HepG2 (cell line): ENCODE measurements at regions not wholly inside any gene's neighbourhood (a gene's known extent, or its start where the extent isn't known, plus 50 kb on each side); places are given as distances from the start of the nearest gene placed in this dataset.

ENCODE experiments used
- ATAC-seq: fragments of 200-7000 bp; cut with Tn5 transposase; 3 replicates; pipeline ENCODE4 v1.9.1; 2020; ENCODE audit warnings: mild to moderate bottlenecking, moderate library complexity
- BruUV-seq: library from RNA; stranded (reverse); fragments of 400-500 nt; replicated peaks from 2 replicates; lab custom pipeline; 2021; lab: Mats Ljungman, UMichigan
- CTCF ChIA-PET: fragments of 300-600 bp; formaldehyde crosslinking; extraction: SDS; loops from one replicate; lab custom pipeline; 2021; ENCODE audit warnings: low total read pairs, inconsistent platforms, low intra/inter-chr PET ratio; lab: Yijun Ruan, JAX
- POLR2A ChIA-PET: fragments of 350-600 bp; sonication (Branson Sonifier 250); formaldehyde crosslinking; loops from one replicate; lab custom pipeline; 2020; ENCODE audit warnings: antibody characterized with exemption, inconsistent platforms; lab: Yijun Ruan, JAX
- DNase-seq: peaks from one replicate; pipeline ENCODE4 v3.0.0-alpha.2; 2015; ENCODE audit warnings: low spot score
- FAIRE-seq: peaks from 3 replicates; lab custom pipeline; 2011; peaks lifted over from hg19 to GRCh38; lab: Jason Lieb, UNC
- H2AFZ ChIP-seq: one replicate; pipeline ENCODE4 v1.6.1; 2011; ENCODE audit warnings: low read length, inconsistent platforms
- H3K27ac ChIP-seq: fragments of 300-600 bp; 3 replicates; pipeline ENCODE4 v1.8.0; 2011; ENCODE audit warnings: mixed run types, mild to moderate bottlenecking, mixed read lengths, low read length, inconsistent platforms; ENCODE audit not compliant: insufficient read depth; ENCODE audit errors: extremely low read length
- H3K27me3 ChIP-seq, 2 experiments: fragments of 200-600 bp in 1 of 2; 2 replicates in 1 of 2; 3 replicates in 1 of 2; pipeline versions ENCODE4 v1.6.0 to v1.8.0; 2011; ENCODE audit warnings: low read length in 2 of 2, mild to moderate bottlenecking in 2 of 2, moderate library complexity in 2 of 2, inconsistent platforms in 1 of 2; ENCODE audit not compliant: insufficient read depth in 2 of 2, control insufficient read depth in 1 of 2
- H3K36me3 ChIP-seq, 2 experiments: fragments of 200-600 bp in 1 of 2; replicated peaks in 1 of 2; 2 replicates in 1 of 2; 3 replicates in 1 of 2; pipeline versions ENCODE4 v1.5.1 to v1.8.0; 2011; ENCODE audit warnings: low read length in 2 of 2, inconsistent platforms in 1 of 2; ENCODE audit not compliant: insufficient read depth in 2 of 2, control insufficient read depth in 1 of 2
- H3K4me1 ChIP-seq: 2 replicates; pipeline ENCODE4 v1.5.1; 2012; ENCODE audit warnings: low read length, inconsistent platforms; ENCODE audit not compliant: insufficient read depth
- H3K4me2 ChIP-seq: 2 replicates; pipeline ENCODE4 v1.6.0; 2011; ENCODE audit warnings: low read depth, low read length, inconsistent platforms
- H3K4me3 ChIP-seq, 3 experiments: fragments of 200-600 bp in 1 of 3; sonication (generic), shearing (Covaris generic) in 1 of 3; replicated peaks in 1 of 3; 2 replicates each; pipeline ENCODE4 v1.5.1; 2011 to 2016; ENCODE audit warnings: low read length in 3 of 3, inconsistent platforms in 2 of 3, low read depth in 2 of 3, mild to moderate bottlenecking in 2 of 3, control low read depth in 1 of 3, mixed read lengths in 1 of 3; ENCODE audit not compliant: insufficient read depth in 1 of 3
- H3K79me2 ChIP-seq: one replicate; pipeline ENCODE4 v1.6.1; 2011; ENCODE audit warnings: low read length, inconsistent platforms; ENCODE audit not compliant: insufficient read depth
- H3K9ac ChIP-seq: 2 replicates; pipeline ENCODE4 v1.6.0; 2011; ENCODE audit warnings: mild to moderate bottlenecking, low read depth, low read length, inconsistent platforms; ENCODE audit not compliant: insufficient read depth
- H3K9me3 ChIP-seq: 2 replicates; pipeline ENCODE4 v1.5.1; 2012; ENCODE audit warnings: mild to moderate bottlenecking, low read length
- H4K20me1 ChIP-seq: 2 replicates; pipeline ENCODE4 v1.6.0; 2011; ENCODE audit warnings: inconsistent platforms, mild to moderate bottlenecking, low read length, moderate library complexity; ENCODE audit not compliant: insufficient read depth
- ETV6 ChIP-seq: sonication (generic); formaldehyde crosslinking; conservative IDR thresholded peaks from 2 replicates; pipeline ENCODE4 v1.4.0; 2020; ENCODE audit warnings: missing genetic modification reagents
- RAD51 ChIP-seq: fragments of 450-650 bp; IDR thresholded peaks from 2 replicates; pipeline ENCODE4 v1.6.1; 2016; ENCODE audit warnings: borderline replicate concordance
- SOX13 ChIP-seq, 3 experiments: fragments of 450-650 bp in 1 of 3; sonication (generic) in 1 of 3; formaldehyde crosslinking in 1 of 3; IDR thresholded peaks in 2 of 3; conservative IDR thresholded peaks in 1 of 3; 2 replicates each; pipeline versions ENCODE4 v1.5.0 to v1.6.1; 2016 to 2020; ENCODE audit warnings: antibody characterized with exemption in 1 of 3, mild to moderate bottlenecking in 1 of 3, missing compliant biosample characterization in 1 of 3, missing genetic modification reagents in 1 of 3, moderate library complexity in 1 of 3
- TBP ChIP-seq: sonication (generic); formaldehyde crosslinking; IDR thresholded peaks from 2 replicates; pipeline ENCODE4 v1.5.0; 2020; ENCODE audit warnings: missing genetic modification reagents
- TMF1 ChIP-seq: sonication (generic); formaldehyde crosslinking; IDR thresholded peaks from 2 replicates; pipeline ENCODE4 v1.8.1; 2022; ENCODE audit warnings: low read depth, missing genetic modification reagents
- ZBTB1 ChIP-seq: sonication (generic); formaldehyde crosslinking; IDR thresholded peaks from 2 replicates; pipeline ENCODE4 v1.4.0; 2020; ENCODE audit warnings: missing genetic modification reagents, borderline replicate concordance
- ZFP90 ChIP-seq: sonication (generic); formaldehyde crosslinking; IDR thresholded peaks from 2 replicates; pipeline ENCODE4 v1.8.0; 2022; ENCODE audit warnings: missing genetic modification reagents, mild to moderate bottlenecking, inconsistent platforms, borderline replicate concordance
- ZMYM2 ChIP-seq: sonication (generic); formaldehyde crosslinking; IDR thresholded peaks from 2 replicates; pipeline ENCODE4 v1.8.0; 2022; ENCODE audit warnings: mild to moderate bottlenecking, missing genetic modification reagents
- ZNF333 ChIP-seq: sonication (generic); formaldehyde crosslinking; IDR thresholded peaks from 2 replicates; pipeline ENCODE4 v1.4.0; 2020; ENCODE audit warnings: mild to moderate bottlenecking, missing genetic modification reagents, borderline replicate concordance
- ZNF451 ChIP-seq: sonication (generic); formaldehyde crosslinking; IDR thresholded peaks from 2 replicates; pipeline ENCODE4 v1.5.0; 2020; ENCODE audit warnings: mild to moderate bottlenecking, missing genetic modification reagents
- ZZZ3 ChIP-seq: sonication (generic); formaldehyde crosslinking; IDR thresholded peaks from 2 replicates; pipeline ENCODE4 v1.4.0; 2020; ENCODE audit warnings: missing genetic modification reagents, mild to moderate bottlenecking, borderline replicate concordance
- WGBS: methylation state at CpG from one replicate; pipeline ENCODE4 v1.1.6; 2017; ENCODE audit warnings: low lambda C conversion rate; 5-methylcytosine and 5-hydroxymethylcytosine counted together
- in situ Hi-C: cut with HindIII; loops from 2 replicates; pipeline ENCODE4 v1.10.0; 2017; ENCODE audit warnings: low pct_unique_long_range_greater_than_20kb; ENCODE audit not compliant: extremely low pct_ligation_motif_present
- intact Hi-C: fragments of 100-400 bp; cut with micrococcal nuclease; formaldehyde crosslinking; loops from one replicate; pipeline ENCODE4 v1.10.0; 2022; ENCODE audit not compliant: unreplicated experiment
- TF ChIP-seq, protein P1 (sequence below): sonication (generic); formaldehyde crosslinking; IDR thresholded peaks from 2 replicates; pipeline ENCODE4 v1.5.0; 2020; ENCODE audit warnings: mild to moderate bottlenecking, missing genetic modification reagents, borderline replicate concordance
- TF ChIP-seq, protein P2 (sequence below): sonication (generic); formaldehyde crosslinking; conservative IDR thresholded peaks from 2 replicates; pipeline ENCODE4 v1.4.0; 2020; ENCODE audit warnings: missing genetic modification reagents
- TF ChIP-seq, protein P3 (sequence below): sonication (generic); formaldehyde crosslinking; IDR thresholded peaks from 2 replicates; pipeline ENCODE4 v1.4.0; 2020; ENCODE audit warnings: missing genetic modification reagents
- TF ChIP-seq, protein P4 (sequence below): IDR thresholded peaks from 2 replicates; pipeline ENCODE4 v1.6.1; 2018; ENCODE audit warnings: missing genetic modification reagents

DNA sequence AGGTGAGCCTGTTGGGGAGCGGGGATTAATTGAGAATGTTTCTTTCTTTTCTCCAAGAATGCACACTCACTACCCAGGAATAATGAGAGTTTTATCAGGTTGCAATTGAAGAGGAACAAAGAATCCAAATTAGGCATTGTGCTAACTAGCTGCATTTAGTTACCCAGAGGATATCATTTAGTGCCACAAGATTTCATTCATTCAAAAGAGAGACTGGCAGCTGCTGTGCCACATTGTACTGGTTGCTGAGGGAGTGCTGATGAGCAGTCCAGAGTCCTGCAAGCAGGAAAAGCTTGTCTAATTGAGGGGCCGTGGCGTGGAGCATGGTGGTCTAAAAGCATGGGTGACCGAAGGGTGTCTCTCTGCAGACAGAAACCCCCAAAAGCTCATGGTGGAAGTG lies 97.6 kb downstream of the CTAGE1 start:
- Histone ChIP-seq H3K4me1 (no peaks in the 10 kb centered on the region), H3K36me3 (no peaks in the 10 kb centered on the region), H3K27ac (no peak overlapping the region), H3K4me3 (no peak overlapping the region), H2AFZ (no peak overlapping the region), H3K9me3 (no peaks in the 10 kb centered on the region), H3K27me3 (no peaks in the 10 kb centered on the region; a peak in 2 of 5 replicates), H3K9ac (no peak overlapping the region), H4K20me1 (no peaks in the 10 kb centered on the region), H3K79me2 (no peaks in the 10 kb centered on the region), H3K4me2 (no peak overlapping the region)
- intact Hi-C loops: no loop called here
- no peak for DNase-seq
- ChIA-PET CTCF (no interaction called here), POLR2A (no interaction called here)
- FAIRE-seq: no peak
- no peak for ATAC-seq
- no TSS peak for BruUV-seq
- in situ Hi-C loops: no loop called here
- WGBS: 41% methylated on average over 4 of the region's 4 CpGs
- no peak for TF ChIP-seq ZFP90 (CRISPR knock-in tag)
- TF ChIP-seq, protein P1, sequence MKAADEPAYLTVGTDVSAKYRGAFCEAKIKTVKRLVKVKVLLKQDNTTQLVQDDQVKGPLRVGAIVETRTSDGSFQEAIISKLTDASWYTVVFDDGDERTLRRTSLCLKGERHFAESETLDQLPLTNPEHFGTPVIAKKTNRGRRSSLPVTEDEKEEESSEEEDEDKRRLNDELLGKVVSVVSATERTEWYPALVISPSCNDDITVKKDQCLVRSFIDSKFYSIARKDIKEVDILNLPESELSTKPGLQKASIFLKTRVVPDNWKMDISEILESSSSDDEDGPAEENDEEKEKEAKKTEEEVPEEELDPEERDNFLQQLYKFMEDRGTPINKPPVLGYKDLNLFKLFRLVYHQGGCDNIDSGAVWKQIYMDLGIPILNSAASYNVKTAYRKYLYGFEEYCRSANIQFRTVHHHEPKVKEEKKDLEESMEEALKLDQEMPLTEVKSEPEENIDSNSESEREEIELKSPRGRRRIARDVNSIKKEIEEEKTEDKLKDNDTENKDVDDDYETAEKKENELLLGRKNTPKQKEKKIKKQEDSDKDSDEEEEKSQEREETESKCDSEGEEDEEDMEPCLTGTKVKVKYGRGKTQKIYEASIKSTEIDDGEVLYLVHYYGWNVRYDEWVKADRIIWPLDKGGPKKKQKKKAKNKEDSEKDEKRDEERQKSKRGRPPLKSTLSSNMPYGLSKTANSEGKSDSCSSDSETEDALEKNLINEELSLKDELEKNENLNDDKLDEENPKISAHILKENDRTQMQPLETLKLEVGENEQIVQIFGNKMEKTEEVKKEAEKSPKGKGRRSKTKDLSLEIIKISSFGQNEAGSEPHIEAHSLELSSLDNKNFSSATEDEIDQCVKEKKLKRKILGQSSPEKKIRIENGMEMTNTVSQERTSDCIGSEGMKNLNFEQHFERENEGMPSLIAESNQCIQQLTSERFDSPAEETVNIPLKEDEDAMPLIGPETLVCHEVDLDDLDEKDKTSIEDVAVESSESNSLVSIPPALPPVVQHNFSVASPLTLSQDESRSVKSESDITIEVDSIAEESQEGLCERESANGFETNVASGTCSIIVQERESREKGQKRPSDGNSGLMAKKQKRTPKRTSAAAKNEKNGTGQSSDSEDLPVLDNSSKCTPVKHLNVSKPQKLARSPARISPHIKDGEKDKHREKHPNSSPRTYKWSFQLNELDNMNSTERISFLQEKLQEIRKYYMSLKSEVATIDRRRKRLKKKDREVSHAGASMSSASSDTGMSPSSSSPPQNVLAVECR (CRISPR knock-in tag): no peak
- TF ChIP-seq ZBTB1 (CRISPR knock-in tag): no peak
- TF ChIP-seq, protein P2, sequence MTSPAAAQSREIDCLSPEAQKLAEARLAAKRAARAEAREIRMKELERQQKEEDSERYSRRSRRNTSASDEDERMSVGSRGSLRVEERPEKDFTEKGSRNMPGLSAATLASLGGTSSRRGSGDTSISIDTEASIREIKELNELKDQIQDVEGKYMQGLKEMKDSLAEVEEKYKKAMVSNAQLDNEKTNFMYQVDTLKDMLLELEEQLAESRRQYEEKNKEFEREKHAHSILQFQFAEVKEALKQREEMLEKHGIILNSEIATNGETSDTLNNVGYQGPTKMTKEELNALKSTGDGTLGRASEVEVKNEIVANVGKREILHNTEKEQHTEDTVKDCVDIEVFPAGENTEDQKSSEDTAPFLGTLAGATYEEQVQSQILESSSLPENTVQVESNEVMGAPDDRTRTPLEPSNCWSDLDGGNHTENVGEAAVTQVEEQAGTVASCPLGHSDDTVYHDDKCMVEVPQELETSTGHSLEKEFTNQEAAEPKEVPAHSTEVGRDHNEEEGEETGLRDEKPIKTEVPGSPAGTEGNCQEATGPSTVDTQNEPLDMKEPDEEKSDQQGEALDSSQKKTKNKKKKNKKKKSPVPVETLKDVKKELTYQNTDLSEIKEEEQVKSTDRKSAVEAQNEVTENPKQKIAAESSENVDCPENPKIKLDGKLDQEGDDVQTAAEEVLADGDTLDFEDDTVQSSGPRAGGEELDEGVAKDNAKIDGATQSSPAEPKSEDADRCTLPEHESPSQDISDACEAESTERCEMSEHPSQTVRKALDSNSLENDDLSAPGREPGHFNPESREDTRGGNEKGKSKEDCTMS (CRISPR knock-in tag): no peak
- no peak for TF ChIP-seq ZZZ3 (CRISPR knock-in tag)
- TF ChIP-seq, protein P3, sequence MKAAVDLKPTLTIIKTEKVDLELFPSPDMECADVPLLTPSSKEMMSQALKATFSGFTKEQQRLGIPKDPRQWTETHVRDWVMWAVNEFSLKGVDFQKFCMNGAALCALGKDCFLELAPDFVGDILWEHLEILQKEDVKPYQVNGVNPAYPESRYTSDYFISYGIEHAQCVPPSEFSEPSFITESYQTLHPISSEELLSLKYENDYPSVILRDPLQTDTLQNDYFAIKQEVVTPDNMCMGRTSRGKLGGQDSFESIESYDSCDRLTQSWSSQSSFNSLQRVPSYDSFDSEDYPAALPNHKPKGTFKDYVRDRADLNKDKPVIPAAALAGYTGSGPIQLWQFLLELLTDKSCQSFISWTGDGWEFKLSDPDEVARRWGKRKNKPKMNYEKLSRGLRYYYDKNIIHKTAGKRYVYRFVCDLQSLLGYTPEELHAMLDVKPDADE: no peak
- TF ChIP-seq TMF1 (CRISPR knock-in tag): no peak
- TF ChIP-seq ETV6 (CRISPR knock-in tag): no peak
- TF ChIP-seq, protein P4, sequence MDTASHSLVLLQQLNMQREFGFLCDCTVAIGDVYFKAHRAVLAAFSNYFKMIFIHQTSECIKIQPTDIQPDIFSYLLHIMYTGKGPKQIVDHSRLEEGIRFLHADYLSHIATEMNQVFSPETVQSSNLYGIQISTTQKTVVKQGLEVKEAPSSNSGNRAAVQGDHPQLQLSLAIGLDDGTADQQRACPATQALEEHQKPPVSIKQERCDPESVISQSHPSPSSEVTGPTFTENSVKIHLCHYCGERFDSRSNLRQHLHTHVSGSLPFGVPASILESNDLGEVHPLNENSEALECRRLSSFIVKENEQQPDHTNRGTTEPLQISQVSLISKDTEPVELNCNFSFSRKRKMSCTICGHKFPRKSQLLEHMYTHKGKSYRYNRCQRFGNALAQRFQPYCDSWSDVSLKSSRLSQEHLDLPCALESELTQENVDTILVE: no peak
- TF ChIP-seq RAD51: no peak
- TF ChIP-seq TBP (CRISPR knock-in tag): no peak
- TF ChIP-seq ZNF451 (CRISPR knock-in tag): no peak
- TF ChIP-seq ZMYM2 (CRISPR knock-in tag): no peak
- TF ChIP-seq ZNF333: no peak
- no peak for TF ChIP-seq SOX13 (IDR thresholded peaks at IDR 0.05)
- TF ChIP-seq SOX13 (CRISPR knock-in tag; conservative IDR thresholded peaks at IDR 0.05 in 1 of 2, IDR thresholded peaks at IDR 0.05 in 1 of 2): no peak
